Panc1 (cell line): ENCODE measurements at regions not wholly inside any gene's neighbourhood (a gene's known extent, or its start where the extent isn't known, plus 50 kb on each side); places are given as distances from the start of the nearest gene placed in this dataset.

Source experiments
- ATAC-seq: fragments of 200-7000 bp; cut with Tn5 transposase; 2 replicates; pipeline ENCODE4 v1.9.1; 2020; ENCODE audit warnings: mild to moderate bottlenecking, moderate library complexity
- BruUV-seq: library from RNA; stranded (reverse); fragments of 400-500 nt; replicated peaks from 2 replicates; lab custom pipeline; 2021; lab: Mats Ljungman, UMichigan
- CTCF ChIA-PET: fragments of 300-600 bp; sonication (Branson Sonifier 250); formaldehyde crosslinking; loops from one replicate; lab custom pipeline; 2022; ENCODE audit warnings: antibody characterized with exemption; lab: Charles Lee
- POLR2A ChIA-PET: fragments of 300-600 bp; sonication (Branson Sonifier 250); formaldehyde crosslinking; loops from one replicate; lab custom pipeline; 2022; ENCODE audit warnings: antibody characterized with exemption; lab: Charles Lee
- DNase-seq: peaks from one replicate; pipeline ENCODE4 v3.0.0-alpha.2; 2010; ENCODE audit warnings: low read depth, low spot score
- H3K27ac ChIP-seq: 2 replicates; pipeline ENCODE4 v1.5.1; 2011; ENCODE audit warnings: mild to moderate bottlenecking, low read length, inconsistent platforms
- H3K27me3 ChIP-seq: fragments of 200-500 bp; sonication (Bioruptor generic); 2 replicates; pipeline ENCODE4 v1.6.0; 2014; ENCODE audit warnings: low read length, inconsistent platforms; ENCODE audit not compliant: control insufficient read depth, insufficient read depth
- H3K36me3 ChIP-seq: fragments of 200-500 bp; sonication (Bioruptor generic); 2 replicates; pipeline ENCODE4 v1.5.1; 2014; ENCODE audit warnings: inconsistent platforms, mild to moderate bottlenecking, low read length, moderate library complexity; ENCODE audit not compliant: control insufficient read depth, insufficient read depth
- H3K4me1 ChIP-seq: 2 replicates; pipeline ENCODE4 v1.5.1; 2011; ENCODE audit warnings: inconsistent platforms, mild to moderate bottlenecking, low read length, moderate library complexity; ENCODE audit not compliant: control insufficient read depth, insufficient read depth
- H3K4me3 ChIP-seq, 2 experiments: 2 replicates each; pipeline ENCODE4 v1.5.1; 2011 to 2012; ENCODE audit warnings: low read depth in 2 of 2, low read length in 2 of 2, mild to moderate bottlenecking in 2 of 2, inconsistent platforms in 1 of 2, moderate library complexity in 1 of 2
- H3K9me3 ChIP-seq: fragments of 200-500 bp; sonication (Bioruptor generic); 2 replicates; pipeline ENCODE4 v1.5.1; 2014; ENCODE audit warnings: low read depth, mild to moderate bottlenecking, inconsistent platforms, low read length, moderate library complexity; ENCODE audit not compliant: control insufficient read depth, insufficient read depth
- POLR2AphosphoS5 ChIP-seq: IDR thresholded peaks from 2 replicates; pipeline ENCODE4 v1.6.1; 2012; ENCODE audit warnings: mild to moderate bottlenecking, low read depth, low read length, moderate library complexity
- SIN3A ChIP-seq: IDR thresholded peaks from 2 replicates; pipeline ENCODE4 v1.6.1; 2012; ENCODE audit warnings: low read depth, mild to moderate bottlenecking, low read length, moderate library complexity, borderline replicate concordance; ENCODE audit not compliant: insufficient read depth
- TCF7L2 ChIP-seq: IDR thresholded peaks from 2 replicates; pipeline ENCODE4 v1.6.1; 2011; ENCODE audit warnings: mild to moderate bottlenecking, low read depth, low read length, inconsistent platforms
- in situ Hi-C: cut with HindIII; loops from 2 replicates; pipeline ENCODE4 v1.10.0; 2016; ENCODE audit warnings: low sequenced_read_pairs, low pct_unique_long_range_greater_than_20kb
- intact Hi-C: fragments of 100-400 bp; cut with micrococcal nuclease; formaldehyde crosslinking; loops from one replicate; pipeline ENCODE4 v1.10.0; 2022; ENCODE audit not compliant: unreplicated experiment
- TF ChIP-seq, protein P1 (sequence below), 2 experiments: IDR thresholded peaks; 2 replicates each; pipeline ENCODE4 v1.6.1; 2011 to 2012; ENCODE audit warnings: low read depth in 2 of 2, control low read depth in 1 of 2, low read length in 1 of 2, mild to moderate bottlenecking in 1 of 2, moderate library complexity in 1 of 2; ENCODE audit not compliant: insufficient read depth in 1 of 2
- TF ChIP-seq, protein P2 (sequence below): fragments of 450-650 bp; IDR thresholded peaks from 2 replicates; pipeline ENCODE4 v1.5.1; 2017; ENCODE audit warnings: mild to moderate bottlenecking

DNA sequence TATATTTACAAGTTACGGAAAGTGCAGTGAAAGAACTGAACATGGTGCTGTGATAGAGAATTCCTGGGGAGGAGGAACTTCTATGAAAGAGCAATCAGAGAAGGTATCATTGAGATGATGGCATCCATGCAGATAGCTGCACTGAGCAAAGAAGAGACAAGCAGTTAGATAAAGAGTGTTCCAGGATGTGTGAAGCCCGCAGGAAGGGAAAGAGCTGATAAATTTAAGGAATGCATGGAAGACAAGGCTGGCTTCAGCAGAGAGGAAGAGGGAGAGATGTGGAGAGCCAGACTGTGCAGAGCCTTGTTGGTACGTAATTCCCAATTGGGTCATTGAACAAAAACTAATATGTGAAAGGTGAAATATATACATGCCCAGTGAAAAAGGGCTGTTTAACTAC, 538.9 kb downstream of the INHBA start:
- no TSS peak for BruUV-seq
- ChIA-PET POLR2A (no interaction called here), CTCF (no interaction called here)
- Histone ChIP-seq H3K4me3 (no peak overlapping the region), H3K9me3 (peaks cover 12% of the 10 kb centered on the region; the same call in 1 of the 2 replicates), H3K4me1 (no peaks in the 10 kb centered on the region), H3K27ac (no peak overlapping the region), H3K27me3 (no peaks in the 10 kb centered on the region), H3K36me3 (no peaks in the 10 kb centered on the region)
- intact Hi-C loops, result no loop called here
- DNase-seq, result no peak
- in situ Hi-C loops, result no loop called here
- ATAC-seq, result no peak
- TF ChIP-seq, protein P1, sequence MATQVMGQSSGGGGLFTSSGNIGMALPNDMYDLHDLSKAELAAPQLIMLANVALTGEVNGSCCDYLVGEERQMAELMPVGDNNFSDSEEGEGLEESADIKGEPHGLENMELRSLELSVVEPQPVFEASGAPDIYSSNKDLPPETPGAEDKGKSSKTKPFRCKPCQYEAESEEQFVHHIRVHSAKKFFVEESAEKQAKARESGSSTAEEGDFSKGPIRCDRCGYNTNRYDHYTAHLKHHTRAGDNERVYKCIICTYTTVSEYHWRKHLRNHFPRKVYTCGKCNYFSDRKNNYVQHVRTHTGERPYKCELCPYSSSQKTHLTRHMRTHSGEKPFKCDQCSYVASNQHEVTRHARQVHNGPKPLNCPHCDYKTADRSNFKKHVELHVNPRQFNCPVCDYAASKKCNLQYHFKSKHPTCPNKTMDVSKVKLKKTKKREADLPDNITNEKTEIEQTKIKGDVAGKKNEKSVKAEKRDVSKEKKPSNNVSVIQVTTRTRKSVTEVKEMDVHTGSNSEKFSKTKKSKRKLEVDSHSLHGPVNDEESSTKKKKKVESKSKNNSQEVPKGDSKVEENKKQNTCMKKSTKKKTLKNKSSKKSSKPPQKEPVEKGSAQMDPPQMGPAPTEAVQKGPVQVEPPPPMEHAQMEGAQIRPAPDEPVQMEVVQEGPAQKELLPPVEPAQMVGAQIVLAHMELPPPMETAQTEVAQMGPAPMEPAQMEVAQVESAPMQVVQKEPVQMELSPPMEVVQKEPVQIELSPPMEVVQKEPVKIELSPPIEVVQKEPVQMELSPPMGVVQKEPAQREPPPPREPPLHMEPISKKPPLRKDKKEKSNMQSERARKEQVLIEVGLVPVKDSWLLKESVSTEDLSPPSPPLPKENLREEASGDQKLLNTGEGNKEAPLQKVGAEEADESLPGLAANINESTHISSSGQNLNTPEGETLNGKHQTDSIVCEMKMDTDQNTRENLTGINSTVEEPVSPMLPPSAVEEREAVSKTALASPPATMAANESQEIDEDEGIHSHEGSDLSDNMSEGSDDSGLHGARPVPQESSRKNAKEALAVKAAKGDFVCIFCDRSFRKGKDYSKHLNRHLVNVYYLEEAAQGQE (IDR thresholded peaks at IDR 0.05; ENCODE audit: insufficient read depth in 1 of 2, low read depth in 2 of 2, low read length in 1 of 2), result no peak
- TF ChIP-seq POLR2AphosphoS5, result no peak
- no peak for TF ChIP-seq TCF7L2
- TF ChIP-seq, protein P2, sequence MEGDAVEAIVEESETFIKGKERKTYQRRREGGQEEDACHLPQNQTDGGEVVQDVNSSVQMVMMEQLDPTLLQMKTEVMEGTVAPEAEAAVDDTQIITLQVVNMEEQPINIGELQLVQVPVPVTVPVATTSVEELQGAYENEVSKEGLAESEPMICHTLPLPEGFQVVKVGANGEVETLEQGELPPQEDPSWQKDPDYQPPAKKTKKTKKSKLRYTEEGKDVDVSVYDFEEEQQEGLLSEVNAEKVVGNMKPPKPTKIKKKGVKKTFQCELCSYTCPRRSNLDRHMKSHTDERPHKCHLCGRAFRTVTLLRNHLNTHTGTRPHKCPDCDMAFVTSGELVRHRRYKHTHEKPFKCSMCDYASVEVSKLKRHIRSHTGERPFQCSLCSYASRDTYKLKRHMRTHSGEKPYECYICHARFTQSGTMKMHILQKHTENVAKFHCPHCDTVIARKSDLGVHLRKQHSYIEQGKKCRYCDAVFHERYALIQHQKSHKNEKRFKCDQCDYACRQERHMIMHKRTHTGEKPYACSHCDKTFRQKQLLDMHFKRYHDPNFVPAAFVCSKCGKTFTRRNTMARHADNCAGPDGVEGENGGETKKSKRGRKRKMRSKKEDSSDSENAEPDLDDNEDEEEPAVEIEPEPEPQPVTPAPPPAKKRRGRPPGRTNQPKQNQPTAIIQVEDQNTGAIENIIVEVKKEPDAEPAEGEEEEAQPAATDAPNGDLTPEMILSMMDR, result no peak
- no peak for TF ChIP-seq SIN3A

DNA sequence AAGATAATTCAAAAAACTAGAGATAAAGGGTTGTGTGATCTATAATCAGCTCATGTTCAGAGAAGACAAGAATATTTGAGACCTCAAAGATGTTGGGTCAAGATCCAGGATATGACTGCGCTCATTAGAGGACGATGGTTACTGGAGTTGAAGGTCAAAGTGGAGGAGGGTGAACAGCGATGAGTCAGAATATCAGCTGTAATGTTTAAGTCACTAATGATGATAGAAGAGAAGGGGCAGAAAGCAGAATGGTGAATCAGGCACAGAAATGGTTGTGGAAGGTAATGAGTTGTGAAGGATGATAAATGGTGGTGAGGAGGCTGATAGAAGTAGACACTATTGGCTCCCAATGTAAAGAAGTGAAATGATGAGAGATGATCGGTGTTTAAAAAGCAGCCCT, 540.3 kb downstream of the INHBA start:
- Histone ChIP-seq H3K27ac (no peak overlapping the region), H3K9me3 (peaks cover 12% of the 10 kb centered on the region; the same call in 1 of the 2 replicates), H3K4me3 (no peak overlapping the region), H3K36me3 (no peaks in the 10 kb centered on the region), H3K27me3 (no peaks in the 10 kb centered on the region), H3K4me1 (no peaks in the 10 kb centered on the region)
- no TSS peak for BruUV-seq
- DNase-seq, result no peak
- ATAC-seq, result no peak
- CTCF ChIA-PET, result no interaction called here
- in situ Hi-C loops (no loop called here), intact Hi-C loops (no loop called here)
- TF ChIP-seq TCF7L2 (no peak), SIN3A (no peak), POLR2AphosphoS5 (no peak)
- TF ChIP-seq, protein P2, result no peak
- TF ChIP-seq, protein P1 (IDR thresholded peaks at IDR 0.05; ENCODE audit: insufficient read depth in 1 of 2, low read depth in 2 of 2, low read length in 1 of 2), result no peak
- POLR2A ChIA-PET, result no interaction called here
